SK-N-SH treated with all-trans-retinoic acid at 6 μM for 48 hours (cell line): ENCODE measurements at regions not wholly inside any gene's neighbourhood (a gene's known extent, or its start where the extent isn't known, plus 50 kb on each side); places are given as distances from the start of the nearest gene placed in this dataset.

Experiments used
- ATAC-seq: fragments of 200-7000 bp; cut with Tn5 transposase; 3 replicates; pipeline ENCODE4 v1.9.1; 2020; ENCODE audit warnings: mild to moderate bottlenecking, moderate library complexity
- ARNTL ChIP-seq: fragments of 450-650 bp; formaldehyde crosslinking; IDR thresholded peaks from 2 replicates; pipeline ENCODE4 v1.5.0; 2020; ENCODE audit warnings: low read depth, mild to moderate bottlenecking, moderate library complexity, borderline replicate concordance
- BACH2 ChIP-seq: fragments of 250-450 bp; sonication (Bioruptor Pico); IDR thresholded peaks from 2 replicates; pipeline ENCODE4 v1.9.0; 2021; ENCODE audit warnings: mild to moderate bottlenecking, borderline replicate concordance
- CREB5 ChIP-seq: fragments of 250-450 bp; sonication (Bioruptor Pico); IDR thresholded peaks from 2 replicates; pipeline ENCODE4 v1.5.1; 2020; ENCODE audit warnings: low read depth, mild to moderate bottlenecking, moderate library complexity
- CSDC2 ChIP-seq: fragments of 250-450 bp; sonication (Bioruptor Pico); IDR thresholded peaks from 2 replicates; pipeline ENCODE4 v1.5.0; 2020; ENCODE audit warnings: mild to moderate bottlenecking, moderate library complexity
- CSRNP3 ChIP-seq: fragments of 250-450 bp; sonication (Bioruptor Pico); IDR thresholded peaks from 2 replicates; pipeline ENCODE4 v1.5.1; 2021; ENCODE audit warnings: mild to moderate bottlenecking, moderate library complexity
- ESRRG ChIP-seq: fragments of 250-450 bp; sonication (Bioruptor Pico); IDR thresholded peaks from 2 replicates; pipeline ENCODE4 v1.6.1; 2021; ENCODE audit warnings: mild to moderate bottlenecking
- GLIS3 ChIP-seq: fragments of 250-450 bp; sonication (Bioruptor Pico); IDR thresholded peaks from 2 replicates; pipeline ENCODE4 v1.5.0; 2020; ENCODE audit warnings: mild to moderate bottlenecking, moderate library complexity
- ISL1 ChIP-seq: fragments of 250-450 bp; sonication (Bioruptor Pico); IDR thresholded peaks from 2 replicates; pipeline ENCODE4 v2.1.2; 2022; ENCODE audit warnings: mild to moderate bottlenecking, moderate library complexity
- OSR1 ChIP-seq: fragments of 250-450 bp; sonication (Bioruptor Pico); IDR thresholded peaks from 2 replicates; pipeline ENCODE4 v1.8.0; 2022; ENCODE audit warnings: moderate library complexity, mild to moderate bottlenecking, inconsistent platforms
- POU6F1 ChIP-seq: fragments of 250-450 bp; sonication (Bioruptor Pico); IDR thresholded peaks from 2 replicates; pipeline ENCODE4 v1.8.0; 2021; ENCODE audit warnings: low read depth, mild to moderate bottlenecking, moderate library complexity, borderline replicate concordance
- PPARA ChIP-seq: fragments of 250-450 bp; sonication (Bioruptor Pico); IDR thresholded peaks from 2 replicates; pipeline ENCODE4 v1.5.0; 2020; ENCODE audit warnings: mild to moderate bottlenecking, borderline replicate concordance
- RARB ChIP-seq: fragments of 250-450 bp; sonication (Bioruptor Pico); IDR thresholded peaks from 2 replicates; pipeline ENCODE4 v1.8.0; 2021; ENCODE audit warnings: mild to moderate bottlenecking, moderate library complexity
- SNAI2 ChIP-seq: fragments of 250-450 bp; sonication (Bioruptor Pico); IDR thresholded peaks from 2 replicates; pipeline ENCODE4 v1.5.0; 2020; ENCODE audit warnings: mild to moderate bottlenecking, moderate library complexity
- TCF4 ChIP-seq: fragments of 250-450 bp; sonication (Bioruptor Pico); IDR thresholded peaks from 2 replicates; pipeline ENCODE4 v1.8.0; 2021; ENCODE audit warnings: mild to moderate bottlenecking, moderate library complexity, borderline replicate concordance
- TOX ChIP-seq: fragments of 250-450 bp; sonication (Bioruptor Pico); IDR thresholded peaks from 2 replicates; pipeline ENCODE4 v1.8.0; 2021; ENCODE audit warnings: mild to moderate bottlenecking, moderate library complexity, borderline replicate concordance
- TSHZ2 ChIP-seq: fragments of 250-450 bp; sonication (Bioruptor Pico); IDR thresholded peaks from 2 replicates; pipeline ENCODE4 v1.5.0; 2020; ENCODE audit warnings: mild to moderate bottlenecking, moderate library complexity
- ZC3H10 ChIP-seq: fragments of 250-450 bp; sonication (Bioruptor Pico); IDR thresholded peaks from 2 replicates; pipeline ENCODE4 v1.5.1; 2021; ENCODE audit warnings: mild to moderate bottlenecking, moderate library complexity
- ZFP3 ChIP-seq: fragments of 250-450 bp; sonication (Bioruptor Pico); IDR thresholded peaks from 2 replicates; pipeline ENCODE4 v1.5.0; 2020; ENCODE audit warnings: mild to moderate bottlenecking, moderate library complexity
- ZFP30 ChIP-seq: fragments of 450-650 bp; formaldehyde crosslinking; IDR thresholded peaks from 2 replicates; pipeline ENCODE4 v1.5.0; 2022; ENCODE audit warnings: mild to moderate bottlenecking, moderate library complexity
- ZNF565 ChIP-seq: fragments of 450-650 bp; formaldehyde crosslinking; conservative IDR thresholded peaks from 2 replicates; pipeline ENCODE4 v1.5.0; 2020; ENCODE audit warnings: low read depth, mild to moderate bottlenecking, moderate library complexity
- ZNF70 ChIP-seq: fragments of 450-650 bp; formaldehyde crosslinking; IDR thresholded peaks from 2 replicates; pipeline ENCODE4 v1.5.0; 2020; ENCODE audit warnings: mild to moderate bottlenecking, moderate library complexity

DNA sequence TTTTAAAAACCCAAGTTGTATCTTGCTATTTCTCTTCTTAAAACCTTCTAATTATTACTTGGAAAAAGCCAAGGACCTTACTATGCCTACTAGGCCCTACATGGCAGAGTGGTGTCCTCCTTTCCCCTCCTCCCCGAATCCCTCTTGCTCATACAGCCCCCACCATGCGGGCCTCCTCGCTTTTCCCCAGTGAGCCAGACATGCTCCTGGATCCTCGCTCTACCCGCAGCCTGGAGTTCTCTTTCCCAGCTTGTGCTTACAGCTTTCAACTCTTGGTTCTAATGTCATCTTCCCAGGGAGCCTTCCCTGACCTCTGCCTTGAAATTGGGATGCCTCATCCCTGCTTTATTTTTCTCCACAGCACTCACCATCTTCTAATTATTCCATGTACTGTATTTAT, 111.8 kb upstream of the TLE3 start:
- TF ChIP-seq TCF4 (no peak), GLIS3 (no peak), POU6F1 (CRISPR knock-in tag) (no peak), CREB5 (CRISPR knock-in tag) (no peak), RARB (CRISPR knock-in tag) (no peak)
- ATAC-seq: no peak

DNA sequence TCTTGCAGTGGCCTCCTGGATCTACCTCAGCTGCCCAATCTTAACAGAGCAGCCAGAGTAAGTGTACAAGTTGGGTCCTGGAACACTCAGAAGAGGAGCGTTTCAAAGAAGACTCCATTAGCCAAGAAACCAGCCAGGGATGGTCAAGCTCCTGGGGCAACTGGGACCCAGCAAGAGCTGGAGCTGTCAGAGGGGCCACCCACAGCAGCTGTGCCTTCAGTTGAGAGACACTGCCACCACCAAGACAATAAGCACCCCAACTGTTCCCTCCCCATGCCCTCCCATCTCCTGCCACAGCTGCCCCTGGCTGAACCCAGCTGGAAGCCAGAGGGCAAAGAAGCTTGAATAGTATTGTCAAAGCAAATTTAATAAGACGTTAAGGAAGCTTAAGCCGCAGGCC, 110.6 kb upstream of the TLE3 start:
- ATAC-seq: no peak
- no peak for TF ChIP-seq ESRRG (CRISPR knock-in tag)
- TF ChIP-seq TCF4: no peak
- TF ChIP-seq PPARA: no peak
- no peak for TF ChIP-seq ZNF70 (CRISPR knock-in tag)
- TF ChIP-seq TSHZ2 (CRISPR knock-in tag): no peak
- no peak for TF ChIP-seq BACH2 (CRISPR knock-in tag)
- TF ChIP-seq ZFP30: no peak
- TF ChIP-seq CREB5 (CRISPR knock-in tag): no peak
- TF ChIP-seq POU6F1 (CRISPR knock-in tag): no peak

GRCh38 chr15:70206668-70207067, 109.0 kb upstream of the TLE3 start:
- TF ChIP-seq ZNF565 (CRISPR knock-in tag) (no peak), ZFP3 (CRISPR knock-in tag) (no peak), OSR1 (no peak), ISL1 (CRISPR knock-in tag) (no peak), CSDC2 (CRISPR knock-in tag) (no peak), CREB5 (CRISPR knock-in tag) (no peak), PPARA (no peak), SNAI2 (CRISPR knock-in tag) (no peak), ARNTL (no peak), CSRNP3 (CRISPR knock-in tag) (no peak), ZC3H10 (CRISPR knock-in tag) (no peak), TOX (CRISPR knock-in tag) (no peak), TSHZ2 (CRISPR knock-in tag) (no peak)
- ATAC-seq: no peak
